ENCODE measurements at regions not wholly inside any gene's neighbourhood (a gene's known extent, or its start where the extent isn't known, plus 50 kb on each side); places are given as distances from the start of the nearest gene placed in this dataset.

- no peak for DNase-seq
Measured at GRCh38 chr3:162139841-162140240, 643.2 kb downstream of the OTOL1 start.

DNA sequence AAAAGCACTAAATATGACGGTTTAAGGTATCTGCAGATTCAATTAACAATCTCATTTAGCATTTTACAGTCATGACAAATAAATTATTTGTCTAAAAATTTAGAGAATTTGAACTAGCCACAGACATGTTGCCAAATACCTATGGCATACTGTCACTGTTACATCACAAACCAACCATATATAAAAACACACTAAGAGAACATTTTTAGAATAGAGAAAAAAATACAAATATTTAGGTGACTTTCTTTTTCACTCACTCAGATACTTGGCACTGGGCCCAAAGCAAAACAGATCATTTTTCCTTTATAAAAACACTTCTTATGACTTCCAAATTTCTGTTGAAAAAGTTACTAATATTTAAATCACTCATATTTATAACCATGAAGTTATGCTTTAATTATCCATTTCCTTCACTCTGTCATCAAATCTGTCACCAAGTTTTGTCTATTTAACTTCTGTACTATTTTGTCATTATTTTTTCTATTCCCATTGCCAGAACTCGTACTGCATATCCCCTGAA, 644.7 kb downstream of the OTOL1 start:
- no peak for DNase-seq

DNA sequence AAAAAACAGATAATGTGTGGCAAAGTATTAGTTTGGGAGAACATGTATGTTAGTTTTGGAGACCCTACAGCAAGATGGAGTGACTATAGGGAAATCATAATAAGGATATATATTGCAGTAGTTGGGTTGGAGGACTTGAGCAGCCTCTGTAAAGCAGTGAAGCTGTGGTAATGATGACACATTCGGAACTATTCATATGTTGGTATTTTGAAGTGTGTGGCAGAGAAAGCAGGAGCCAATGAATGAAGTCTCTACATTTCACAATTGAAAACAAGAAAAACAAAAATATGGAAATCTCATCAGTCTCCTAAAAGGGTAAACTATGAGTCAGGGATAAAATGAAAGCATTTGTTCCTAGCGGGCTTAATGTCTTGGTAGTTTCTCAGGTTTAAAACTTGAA, 645.9 kb downstream of the OTOL1 start:
- no peak for DNase-seq

DNA sequence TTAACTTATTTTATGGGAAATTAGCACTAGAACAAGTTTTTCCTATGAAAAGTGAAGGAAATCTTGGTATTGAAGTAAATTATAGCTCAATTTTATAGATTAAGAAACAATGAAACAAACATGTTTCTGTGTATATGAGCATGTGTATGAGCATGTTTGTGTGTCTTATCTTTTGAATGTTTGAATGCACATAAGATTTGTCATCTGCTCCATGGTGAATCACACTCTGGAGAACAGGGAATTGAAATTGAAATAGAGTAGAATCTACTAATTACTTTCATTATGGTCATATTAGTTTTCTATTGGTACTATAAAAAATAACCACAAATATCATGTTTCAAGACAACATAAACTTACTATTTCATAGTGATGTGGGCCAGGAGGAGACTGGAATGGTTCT, 646.6 kb downstream of the OTOL1 start:
- DNase-seq: no peak

DNA sequence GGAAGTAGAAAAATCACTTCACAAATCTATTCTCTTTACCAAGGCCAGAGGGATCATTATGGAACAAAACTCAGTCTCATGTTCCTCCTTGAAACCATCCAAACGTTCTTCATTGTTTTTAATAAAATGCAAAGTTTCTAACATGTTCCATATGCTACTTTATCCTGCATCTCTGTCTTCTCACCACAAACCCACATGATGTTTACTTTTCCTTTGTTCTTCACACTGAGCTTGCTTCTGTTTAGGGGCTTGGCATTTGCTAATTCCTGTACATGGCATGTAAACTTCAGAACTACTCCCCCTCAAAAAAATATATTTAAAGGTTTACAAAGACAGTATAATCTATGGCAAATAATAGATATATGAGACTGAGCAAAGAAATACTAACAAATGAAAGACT, 651.4 kb downstream of the OTOL1 start:
- DNase-seq: no peak

- no peak for DNase-seq
Measured at GRCh38 chr3:162150790-162151189, 654.2 kb downstream of the OTOL1 start.

GRCh38 chr3:162152636-162153035, 656.0 kb downstream of the OTOL1 start:
- no peak for DNase-seq

GRCh38 chr3:162161595-162161994, 665.0 kb downstream of the OTOL1 start:
- no peak for DNase-seq

DNA sequence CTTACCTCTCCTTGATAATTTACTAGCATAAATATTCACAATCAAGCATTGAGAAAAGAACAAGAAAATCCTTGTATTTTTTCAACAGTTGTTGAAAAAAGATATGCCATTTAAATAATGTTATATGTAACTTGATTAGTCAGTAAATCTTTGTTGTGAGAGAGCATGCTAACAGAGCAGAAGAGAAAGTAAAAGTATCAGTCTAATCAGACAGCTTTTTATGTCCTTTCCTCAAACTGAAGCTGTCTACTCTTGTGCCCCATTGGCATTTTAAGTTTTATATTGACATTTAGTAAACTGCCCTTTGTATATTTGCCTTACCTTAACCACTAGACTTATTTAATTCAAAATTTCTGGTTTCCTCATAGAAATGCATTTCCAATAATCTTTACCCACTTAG, 668.7 kb downstream of the OTOL1 start:
- no peak for DNase-seq

GRCh38 chr3:162166543-162166942, 669.9 kb downstream of the OTOL1 start:
- no peak for DNase-seq

DNA sequence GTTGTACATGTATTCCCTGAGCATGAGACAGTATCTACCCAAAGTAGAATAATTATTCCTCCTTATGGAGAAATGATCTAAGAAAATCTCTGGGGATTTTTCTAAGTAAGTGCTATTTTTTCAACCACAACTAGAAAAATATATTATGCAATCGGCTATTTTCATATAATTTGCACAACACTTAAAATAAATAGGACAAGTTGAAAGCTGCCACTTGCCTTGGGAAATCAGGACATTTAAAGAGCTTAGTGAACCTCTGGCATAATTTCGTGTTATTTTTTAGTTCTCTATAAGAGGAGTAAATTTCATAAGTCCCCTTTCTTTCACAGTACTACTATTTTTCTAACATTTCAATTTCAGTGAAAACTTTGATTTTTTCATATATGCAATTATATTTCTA, 672.1 kb downstream of the OTOL1 start:
- no peak for DNase-seq

GRCh38 chr3:162170581-162170980, 674.0 kb downstream of the OTOL1 start:
- DNase-seq: no peak

DNA sequence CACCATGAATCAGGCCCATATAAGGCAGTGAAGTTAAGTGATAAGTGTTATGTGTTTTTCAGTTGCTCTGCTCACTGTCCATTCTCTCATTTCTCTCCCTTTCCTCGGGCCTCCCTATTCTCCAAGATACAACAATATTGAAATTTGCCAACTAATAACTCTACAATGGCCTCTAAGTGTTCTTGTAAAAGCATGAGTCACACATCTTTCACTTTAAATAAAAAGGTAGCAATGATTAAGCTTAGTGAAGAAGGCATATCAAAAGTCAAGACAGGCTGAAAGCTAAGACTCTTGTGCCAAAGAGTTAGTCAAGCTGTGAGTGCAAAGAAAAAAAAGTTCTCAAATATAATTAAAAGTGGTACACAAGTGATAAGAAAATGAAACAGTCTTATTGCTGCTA, 675.4 kb downstream of the OTOL1 start:
- no peak for DNase-seq

DNA sequence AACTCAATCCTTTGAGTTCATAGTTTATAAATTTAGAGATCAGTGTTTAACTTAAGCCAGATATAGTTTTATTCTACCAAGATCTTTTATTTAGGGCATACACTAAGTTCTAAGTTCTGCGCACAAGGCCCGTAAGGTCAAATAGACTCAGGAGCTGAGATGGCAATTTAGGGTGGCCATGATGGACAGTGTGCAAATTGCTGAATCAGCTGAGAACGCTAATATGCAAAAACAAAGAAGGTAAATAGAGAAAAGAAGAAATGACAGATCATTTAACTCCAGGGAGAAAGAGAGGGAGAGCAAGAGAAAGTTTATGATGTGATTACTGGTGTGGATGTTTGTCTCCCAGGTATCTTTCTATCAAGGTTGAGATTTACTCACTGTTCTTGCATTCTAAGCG, 678.5 kb downstream of the OTOL1 start:
- DNase-seq: no peak

DNA sequence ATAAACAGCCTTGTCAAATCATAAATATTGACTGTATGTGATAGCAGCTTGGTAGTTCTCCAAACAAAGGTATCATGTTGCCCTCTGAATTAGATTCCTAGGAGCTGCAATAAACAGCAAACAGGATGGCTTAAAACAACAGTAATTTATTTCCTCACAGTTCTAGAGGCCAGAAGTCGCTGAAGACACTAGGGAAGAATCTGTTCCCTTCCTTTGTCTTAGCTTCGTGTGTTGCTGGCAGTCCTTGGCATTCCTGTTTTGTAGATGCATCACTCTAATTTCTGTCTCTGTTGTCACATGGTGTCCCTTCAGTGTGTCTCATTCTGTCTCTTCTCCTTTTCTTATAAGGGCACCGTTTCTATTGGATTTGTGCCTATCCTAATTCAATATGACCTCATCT, 679.3 kb downstream of the OTOL1 start:
- DNase-seq: no peak

- no peak for DNase-seq
Measured at GRCh38 chr3:162183440-162183839, 686.8 kb downstream of the OTOL1 start.

DNA sequence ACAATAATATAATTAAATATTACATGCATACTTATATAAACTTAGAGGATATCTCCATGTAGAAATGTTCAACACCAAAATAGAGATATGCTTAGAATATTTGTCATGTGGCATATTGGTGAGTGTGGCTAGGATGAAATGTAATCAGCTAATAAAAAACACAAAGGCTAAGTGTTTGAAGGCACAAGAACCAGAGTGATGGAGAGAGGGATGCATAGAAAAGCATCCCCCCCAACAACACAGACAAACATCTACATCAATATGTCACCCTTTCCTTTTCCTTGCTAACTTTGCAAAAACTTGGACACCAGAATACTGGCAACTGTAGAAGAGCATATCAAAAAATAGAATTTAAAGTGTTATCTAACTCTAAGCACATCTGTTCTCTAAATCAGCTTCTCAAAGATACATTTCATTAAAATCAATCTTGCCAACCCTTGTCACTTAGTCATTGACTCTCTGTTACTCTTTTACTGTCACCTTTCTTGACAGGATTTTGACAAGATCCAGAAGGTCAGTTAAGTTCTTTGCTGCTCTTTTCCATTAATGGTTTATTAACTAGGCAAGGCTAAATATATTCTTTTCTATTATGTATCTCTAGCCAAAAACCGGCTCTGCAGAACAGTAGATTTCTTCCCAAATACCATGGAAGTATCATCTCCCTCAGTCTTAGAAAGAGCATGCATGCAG, 695.9 kb downstream of the OTOL1 start:
- no peak for DNase-seq

DNA sequence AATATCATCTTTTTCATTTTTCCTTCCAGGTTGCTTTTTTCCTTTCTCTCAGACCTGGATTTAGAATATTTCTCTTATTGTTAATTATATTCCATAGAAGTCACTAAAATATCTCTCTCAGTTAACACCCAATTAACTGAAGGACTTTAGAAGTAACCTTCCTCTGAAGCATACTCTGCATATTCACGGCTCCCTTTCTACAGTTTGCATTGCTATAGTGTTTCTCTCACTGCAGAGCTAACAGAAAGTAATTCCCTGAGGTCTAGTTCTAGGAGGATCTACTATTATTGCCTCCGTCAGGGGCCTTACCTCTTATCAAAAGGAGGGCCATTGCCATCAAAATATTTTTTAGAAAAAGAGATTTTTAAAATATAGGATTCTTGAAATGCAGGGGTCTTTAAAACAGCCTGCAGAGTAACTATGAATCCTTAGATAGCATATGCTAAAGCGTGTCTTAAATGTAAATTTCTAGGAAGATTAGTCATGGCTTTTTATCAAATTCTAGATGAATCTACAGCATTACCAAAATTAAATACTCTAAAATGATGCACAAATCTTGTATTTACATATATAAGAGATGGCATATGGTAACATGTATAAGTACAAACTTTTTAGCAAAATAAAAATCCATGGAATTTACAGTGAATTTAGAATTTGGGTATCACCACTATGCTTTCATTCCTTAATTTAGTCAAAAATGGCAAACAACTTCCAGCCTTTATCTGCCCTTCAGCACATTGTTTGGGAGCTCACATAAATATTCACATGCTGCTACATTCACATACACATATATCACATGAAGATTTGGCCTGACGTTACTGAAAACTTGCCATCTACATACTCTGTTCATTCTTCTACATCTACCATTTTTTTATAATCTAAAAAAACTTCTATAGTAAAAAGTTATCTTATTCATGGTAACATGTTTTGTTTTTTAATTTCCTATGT, 696.8 kb downstream of the OTOL1 start:
- no peak for DNase-seq

DNA sequence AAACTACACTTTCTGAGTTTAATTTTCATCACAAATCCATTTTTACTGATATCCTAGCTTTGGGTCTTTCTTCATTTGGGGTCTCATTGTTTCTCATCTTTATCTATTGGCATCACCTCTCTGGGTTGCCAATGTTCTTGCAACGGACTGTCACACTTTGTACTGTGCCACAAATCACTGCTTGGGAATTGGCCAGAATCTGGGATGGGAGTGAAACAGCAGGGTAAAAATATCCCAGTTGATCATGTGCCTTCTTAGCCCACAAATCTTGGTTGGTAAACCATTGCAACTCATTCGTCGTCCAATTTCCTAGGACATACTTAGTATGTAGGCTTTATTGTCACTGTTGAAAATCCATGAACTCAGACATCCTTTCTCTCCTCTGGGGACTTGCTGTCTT, 698.5 kb downstream of the OTOL1 start:
- DNase-seq: no peak

DNA sequence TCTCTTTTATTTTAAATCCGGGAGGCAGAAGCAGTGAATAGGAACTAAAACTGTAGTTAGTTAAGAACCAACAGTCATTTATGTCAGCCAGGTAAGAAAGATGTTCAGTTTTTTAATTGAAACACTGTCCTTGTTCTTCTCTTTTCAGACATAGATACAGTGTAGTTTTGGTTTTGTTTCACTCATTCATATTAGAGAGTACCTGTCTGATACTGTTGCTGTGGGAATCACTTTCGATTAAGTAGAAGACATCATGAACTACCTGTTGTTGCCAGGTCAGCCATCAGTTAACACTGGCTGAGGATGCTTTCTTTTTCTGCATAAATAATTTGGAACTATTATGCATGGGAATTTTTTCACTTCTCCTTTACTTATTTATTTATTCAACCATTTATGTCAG, 700.4 kb downstream of the OTOL1 start:
- DNase-seq: no peak

GRCh38 chr3:162200836-162201235, 704.2 kb downstream of the OTOL1 start:
- no peak for DNase-seq

- no peak for DNase-seq
Measured at GRCh38 chr3:162206648-162207047, 710.0 kb downstream of the OTOL1 start.

DNA sequence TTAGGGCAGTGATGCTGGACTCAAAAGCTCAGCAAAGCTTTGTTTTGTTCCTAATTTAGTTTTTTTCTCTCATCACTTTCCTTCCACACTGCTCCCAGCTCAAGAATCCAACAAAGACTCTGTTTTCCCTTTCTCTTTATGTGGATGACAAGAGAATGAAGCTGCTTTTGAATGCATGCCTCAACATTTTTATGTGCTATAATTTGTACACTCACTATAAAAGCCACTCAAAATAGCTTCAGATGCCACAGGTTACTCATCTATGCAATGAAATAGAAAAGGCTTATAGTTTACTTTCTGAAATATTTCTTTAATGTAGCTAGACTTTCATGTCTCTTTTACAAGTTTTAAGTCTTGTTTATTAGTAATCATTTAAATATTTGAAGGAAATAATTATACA, 714.9 kb downstream of the OTOL1 start:
- DNase-seq: no peak

DNA sequence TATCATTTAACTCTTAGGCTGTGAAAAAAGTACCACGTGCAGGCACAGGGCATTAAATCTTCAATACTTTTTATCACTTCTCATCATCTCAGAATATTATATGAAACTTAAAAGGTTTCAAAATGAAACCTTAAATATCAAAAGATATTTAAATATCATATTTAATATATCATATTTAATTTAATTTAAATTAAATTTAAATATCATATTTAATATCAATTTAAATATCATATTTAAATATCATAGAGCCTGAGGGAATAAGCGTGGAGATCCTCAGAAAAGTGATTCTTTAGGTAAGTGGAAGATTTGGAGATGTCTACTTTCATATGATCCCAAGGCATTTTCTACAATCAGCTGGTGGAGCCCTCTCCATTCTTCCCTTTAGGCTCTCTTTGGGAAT, 716.6 kb downstream of the OTOL1 start:
- DNase-seq: no peak

All from NCI-H1694 treated with DMSO at 0.1 percent for 48 hours (cell line).